Kidney epithelial cell (primary cell): ENCODE measurements at regions not wholly inside any gene's neighbourhood (a gene's known extent, or its start where the extent isn't known, plus 50 kb on each side); places are given as distances from the start of the nearest gene placed in this dataset.

ENCODE experiments used
- DNase-seq: peaks from one replicate; pipeline ENCODE4 v3.0.0-alpha.2; 2010; ENCODE audit warnings: low read depth
- H3K27me3 ChIP-seq: 2 replicates; pipeline ENCODE4 v1.6.0; 2011; ENCODE audit warnings: low read length; ENCODE audit not compliant: control insufficient read depth, insufficient read depth
- H3K36me3 ChIP-seq: 2 replicates; pipeline ENCODE4 v1.5.1; 2011; ENCODE audit warnings: low read length; ENCODE audit not compliant: control insufficient read depth, insufficient read depth
- H3K4me3 ChIP-seq: 2 replicates; pipeline ENCODE4 v1.5.1; 2011; ENCODE audit warnings: low read depth, mild to moderate bottlenecking, control low read depth, low read length
- TF ChIP-seq, protein P1 (sequence below): IDR thresholded peaks from 2 replicates; pipeline ENCODE4 v1.5.1; 2011; ENCODE audit warnings: mild to moderate bottlenecking, moderate library complexity, low read length, control low read depth, inconsistent platforms; ENCODE audit not compliant: insufficient read depth, poor library complexity, severe bottlenecking

DNA sequence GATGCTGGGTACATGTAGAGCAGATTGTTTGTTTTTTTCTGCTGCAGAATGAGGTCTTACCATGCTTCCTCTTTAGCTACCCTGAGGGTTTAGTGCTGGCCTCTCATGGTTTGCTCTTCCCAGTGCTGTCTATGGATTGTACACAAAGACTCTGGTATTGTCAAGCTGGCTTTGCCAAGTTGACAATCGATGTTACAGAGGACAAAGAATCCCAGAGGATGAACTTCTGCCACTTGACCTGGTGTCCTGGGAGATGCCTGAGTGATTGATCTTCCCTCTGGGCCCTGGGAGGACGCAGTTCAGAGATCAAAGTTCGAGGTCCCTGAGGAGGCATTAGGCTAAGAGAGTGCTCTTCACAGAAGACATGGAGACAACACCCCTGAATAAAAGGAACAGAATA lies 865.4 kb downstream of the CCSER2 start:
- Histone ChIP-seq H3K36me3 (no peaks in the 10 kb centered on the region), H3K4me3 (no peak overlapping the region), H3K27me3 (no peaks in the 10 kb centered on the region)
- no peak for DNase-seq
- TF ChIP-seq, protein P1, sequence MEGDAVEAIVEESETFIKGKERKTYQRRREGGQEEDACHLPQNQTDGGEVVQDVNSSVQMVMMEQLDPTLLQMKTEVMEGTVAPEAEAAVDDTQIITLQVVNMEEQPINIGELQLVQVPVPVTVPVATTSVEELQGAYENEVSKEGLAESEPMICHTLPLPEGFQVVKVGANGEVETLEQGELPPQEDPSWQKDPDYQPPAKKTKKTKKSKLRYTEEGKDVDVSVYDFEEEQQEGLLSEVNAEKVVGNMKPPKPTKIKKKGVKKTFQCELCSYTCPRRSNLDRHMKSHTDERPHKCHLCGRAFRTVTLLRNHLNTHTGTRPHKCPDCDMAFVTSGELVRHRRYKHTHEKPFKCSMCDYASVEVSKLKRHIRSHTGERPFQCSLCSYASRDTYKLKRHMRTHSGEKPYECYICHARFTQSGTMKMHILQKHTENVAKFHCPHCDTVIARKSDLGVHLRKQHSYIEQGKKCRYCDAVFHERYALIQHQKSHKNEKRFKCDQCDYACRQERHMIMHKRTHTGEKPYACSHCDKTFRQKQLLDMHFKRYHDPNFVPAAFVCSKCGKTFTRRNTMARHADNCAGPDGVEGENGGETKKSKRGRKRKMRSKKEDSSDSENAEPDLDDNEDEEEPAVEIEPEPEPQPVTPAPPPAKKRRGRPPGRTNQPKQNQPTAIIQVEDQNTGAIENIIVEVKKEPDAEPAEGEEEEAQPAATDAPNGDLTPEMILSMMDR = no peak

DNA sequence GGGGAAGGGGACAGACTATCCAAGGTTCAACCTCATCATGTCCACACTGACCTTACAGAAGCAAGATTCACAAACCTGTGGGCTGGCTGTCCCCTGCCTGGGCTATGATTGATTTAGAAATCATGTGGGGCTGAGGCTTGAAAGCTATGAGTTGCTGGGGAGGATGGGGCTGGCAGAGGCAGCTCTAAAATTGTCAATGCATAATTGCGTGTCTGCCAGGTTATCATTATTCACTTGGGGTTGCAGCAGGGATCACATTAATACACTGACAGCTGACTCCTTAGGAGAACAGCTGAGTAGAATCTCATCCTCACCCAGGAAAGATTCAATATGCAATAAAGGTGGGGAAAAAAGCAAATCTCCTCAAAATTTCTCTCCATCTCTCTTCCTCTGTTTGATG lies 866.3 kb downstream of the CCSER2 start:
- DNase-seq = no peak
- TF ChIP-seq, protein P1 = no peak
- Histone ChIP-seq H3K27me3 (no peaks in the 10 kb centered on the region), H3K4me3 (no peak overlapping the region), H3K36me3 (no peaks in the 10 kb centered on the region)

DNA sequence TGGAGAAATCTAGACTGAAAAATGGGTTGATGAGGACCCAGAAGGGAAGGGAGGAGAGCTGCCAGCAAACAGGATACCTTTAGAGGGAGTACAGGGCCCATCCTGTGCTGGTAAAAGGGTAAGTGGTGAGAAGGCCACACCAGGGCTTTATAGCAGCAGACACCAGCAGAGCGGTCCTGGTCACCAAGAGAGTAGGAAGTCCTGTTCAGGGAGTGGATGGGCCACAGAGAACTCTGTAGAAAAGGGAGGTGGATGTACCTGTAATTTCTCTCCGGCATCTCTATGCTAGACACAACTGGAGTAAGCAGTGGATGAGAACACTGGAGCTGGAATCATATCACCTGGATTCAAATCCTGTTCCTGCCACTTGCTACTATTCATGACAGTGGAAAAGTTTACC lies 867.2 kb downstream of the CCSER2 start:
- no peaks in the 10 kb centered on the region for H3K27me3 ChIP-seq
- DNase-seq = no peak
- H3K36me3 ChIP-seq = no peaks in the 10 kb centered on the region
- H3K4me3 ChIP-seq = no peak overlapping the region
- TF ChIP-seq, protein P1 = no peak

DNA sequence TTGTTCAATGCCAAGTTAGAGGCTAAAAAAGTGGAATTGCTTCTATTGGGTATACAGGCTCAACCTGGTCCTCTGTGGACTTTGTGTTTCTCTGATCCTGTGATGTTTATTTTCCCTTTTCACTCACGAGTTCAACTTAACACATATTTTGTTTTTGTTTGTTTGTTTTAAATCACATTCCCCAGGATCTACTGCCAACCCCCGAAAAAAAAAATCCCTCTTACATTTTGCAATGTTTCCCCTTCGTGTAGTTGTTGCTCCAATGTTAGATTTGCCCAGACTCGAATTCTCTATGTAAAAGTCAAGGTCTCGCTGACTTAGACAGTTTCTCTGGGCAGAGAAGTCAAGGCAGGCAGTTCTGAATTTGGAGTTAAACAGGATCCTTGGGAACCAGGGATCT lies 876.4 kb downstream of the CCSER2 start:
- H3K27me3 ChIP-seq = no peaks in the 10 kb centered on the region
- TF ChIP-seq, protein P1 = no peak
- no peak overlapping the region for H3K4me3 ChIP-seq
- no peaks in the 10 kb centered on the region for H3K36me3 ChIP-seq
- DNase-seq = no peak

DNA sequence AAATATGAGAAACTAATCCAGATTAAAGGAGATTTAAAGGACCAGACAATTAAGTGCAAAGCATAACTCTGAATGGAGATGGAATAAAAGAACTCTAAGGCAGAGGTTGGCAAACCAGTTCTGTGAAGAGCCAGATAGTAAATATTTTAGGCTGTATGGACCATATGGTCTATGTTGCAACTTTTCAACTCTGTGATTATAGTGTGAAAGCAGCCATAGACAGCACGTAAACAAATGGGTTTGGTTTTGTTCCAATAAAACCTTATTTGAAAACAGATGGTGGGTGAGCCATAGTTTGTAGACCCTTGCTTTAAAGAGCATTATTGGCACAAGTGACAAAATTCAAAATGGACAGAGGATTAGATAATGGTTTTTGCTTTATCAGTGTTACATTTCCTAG lies 884.1 kb downstream of the CCSER2 start:
- DNase-seq = no peak
- Histone ChIP-seq H3K27me3 (no peaks in the 10 kb centered on the region), H3K4me3 (no peak overlapping the region), H3K36me3 (no peaks in the 10 kb centered on the region)
- TF ChIP-seq, protein P1 = no peak

- no peaks in the 10 kb centered on the region for H3K27me3 ChIP-seq
- TF ChIP-seq, protein P1 = no peak
Measured at GRCh38 chr10:85213493-85213892, 885.1 kb downstream of the CCSER2 start.

More at GRCh38 chr10:85213493-85213892, 885.1 kb downstream of the CCSER2 start:
- no peak overlapping the region for H3K4me3 ChIP-seq
- no peaks in the 10 kb centered on the region for H3K36me3 ChIP-seq
- DNase-seq = no peak
